SIG-M5 treated with dmso at 0.1 percent for 504 hours (cell line): ENCODE measurements at regions not wholly inside any gene's neighbourhood (a gene's known extent, or its start where the extent isn't known, plus 50 kb on each side); places are given as distances from the start of the nearest gene placed in this dataset.
A peak's percentile ranks its signal among the peaks of the same experiment; 100 is the strongest.

Source experiments
- DNase-seq: peaks from one replicate; lab custom pipeline; 2025; ENCODE audit not compliant: unreplicated experiment; lab: John Stamatoyannopoulos, UW

GRCh38 chr13:72534951-72535640 lies 192.3 kb downstream of the MZT1 start:
- no peak for DNase-seq

- DNase-seq: no peak
Measured at GRCh38 chr13:72530471-72530870, 197.0 kb downstream of the MZT1 start.

- no peak for DNase-seq
Measured at GRCh38 chr13:72527333-72527732, 200.1 kb downstream of the MZT1 start.

- no peak for DNase-seq
Measured at GRCh38 chr13:72523593-72523992, 203.8 kb downstream of the MZT1 start.

GRCh38 chr13:72523049-72523448 lies 204.4 kb downstream of the MZT1 start:
- DNase-seq: no peak

GRCh38 chr13:72521940-72522661 lies 205.3 kb downstream of the MZT1 start:
- no peak for DNase-seq

- no peak for DNase-seq
Measured at GRCh38 chr13:72514146-72514545, 213.3 kb downstream of the MZT1 start.

- no peak for DNase-seq
Measured at GRCh38 chr13:72508392-72508791, 219.0 kb downstream of the MZT1 start.

- peak; percentile 1 for DNase-seq
Measured at GRCh38 chr13:72507416-72508199, 219.8 kb downstream of the MZT1 start.

GRCh38 chr13:72506706-72507105 lies 220.7 kb downstream of the MZT1 start:
- DNase-seq: no peak

GRCh38 chr13:72505376-72505775 lies 222.1 kb downstream of the MZT1 start:
- DNase-seq: no peak

GRCh38 chr13:72504131-72504841 lies 223.1 kb downstream of the MZT1 start:
- no peak for DNase-seq

GRCh38 chr13:72500851-72501250 lies 226.6 kb downstream of the MZT1 start:
- no peak for DNase-seq

GRCh38 chr13:72495681-72496080 lies 231.7 kb downstream of the MZT1 start:
- DNase-seq: no peak

- DNase-seq: no peak
Measured at GRCh38 chr13:72489751-72490150, 237.7 kb downstream of the MZT1 start.

GRCh38 chr13:72473321-72473720 lies 254.1 kb downstream of the MZT1 start:
- DNase-seq: no peak

- DNase-seq: no peak
Measured at GRCh38 chr13:72469906-72470305, 257.5 kb downstream of the MZT1 start.

GRCh38 chr13:72463561-72463960 lies 263.9 kb downstream of the MZT1 start:
- no peak for DNase-seq

GRCh38 chr13:72462726-72463125 lies 264.7 kb downstream of the MZT1 start:
- no peak for DNase-seq

GRCh38 chr13:72462166-72462565 lies 265.3 kb downstream of the MZT1 start:
- no peak for DNase-seq

GRCh38 chr13:72458701-72459100 lies 268.7 kb downstream of the MZT1 start:
- no peak for DNase-seq
